ENCODE measurements at regions not wholly inside any gene's neighbourhood (a gene's known extent, or its start where the extent isn't known, plus 50 kb on each side); places are given as distances from the start of the nearest gene placed in this dataset.
"Not testable (repeated sequence)": the region's sequence is repeated elsewhere in the genome, so short reads cannot be mapped to it uniquely, and the experiment has no call there.

DNA sequence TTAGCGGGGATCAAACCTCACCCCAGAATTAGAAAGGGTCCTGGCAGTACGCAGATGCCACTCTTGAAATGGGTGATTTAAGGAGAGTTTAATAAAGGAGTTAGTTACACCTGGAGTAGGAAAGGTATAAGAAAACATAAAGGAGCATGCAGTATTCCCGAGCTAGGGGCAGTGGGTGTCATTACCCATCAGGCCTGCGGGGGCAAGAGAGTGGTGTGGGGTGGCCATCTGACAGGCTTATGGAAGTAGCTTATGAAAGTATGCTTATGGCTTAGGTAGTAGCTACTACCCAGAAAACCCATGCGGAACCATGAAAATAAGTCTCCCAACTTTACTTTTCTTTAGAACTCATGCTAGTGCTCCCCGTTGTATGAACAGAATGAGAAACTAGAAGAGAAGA is 568.9 kb upstream of the ACVR2A start:
- DNase-seq (ENCODE audit: low read depth), result no peak

DNA sequence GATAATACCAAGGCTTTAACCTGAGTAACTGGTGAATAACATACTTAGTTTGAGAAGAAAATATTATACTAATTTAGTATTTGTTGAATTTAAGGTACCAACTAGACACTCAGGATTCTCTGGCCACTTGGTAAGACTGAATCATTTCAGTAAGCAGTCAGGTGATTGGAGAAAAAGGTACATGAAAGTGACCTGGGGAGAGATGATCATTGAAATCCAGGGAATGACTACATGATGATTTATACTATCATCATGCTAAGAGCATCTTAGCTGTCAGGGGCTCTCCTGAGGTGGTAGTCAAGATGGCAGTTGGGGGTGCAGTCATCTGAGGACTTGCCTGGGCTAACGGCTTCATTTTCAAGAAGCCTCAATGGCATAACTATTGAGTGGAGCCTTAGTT is 571.2 kb upstream of the ACVR2A start:
- no peak for DNase-seq (ENCODE audit: low read depth)

DNA sequence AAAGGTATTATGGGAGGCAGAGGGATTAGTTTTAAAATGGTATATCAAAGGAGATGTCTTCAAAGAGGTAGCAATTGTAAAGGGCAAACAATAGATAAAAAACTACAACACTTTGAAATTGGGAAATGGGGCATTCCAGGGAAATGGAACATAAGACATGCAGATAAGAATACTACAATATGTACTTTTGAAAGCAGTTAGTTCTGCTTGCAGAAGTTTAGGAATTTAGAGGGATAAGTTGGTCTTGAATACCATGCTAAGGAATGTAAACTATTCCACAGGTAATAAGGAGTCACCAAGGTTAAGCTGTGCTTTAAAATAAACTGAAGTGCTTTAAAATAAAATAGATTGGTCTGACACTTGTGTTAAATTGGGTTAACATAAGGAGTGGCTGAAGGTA is 571.7 kb upstream of the ACVR2A start:
- no peak for DNase-seq (ENCODE audit: low read depth)

DNA sequence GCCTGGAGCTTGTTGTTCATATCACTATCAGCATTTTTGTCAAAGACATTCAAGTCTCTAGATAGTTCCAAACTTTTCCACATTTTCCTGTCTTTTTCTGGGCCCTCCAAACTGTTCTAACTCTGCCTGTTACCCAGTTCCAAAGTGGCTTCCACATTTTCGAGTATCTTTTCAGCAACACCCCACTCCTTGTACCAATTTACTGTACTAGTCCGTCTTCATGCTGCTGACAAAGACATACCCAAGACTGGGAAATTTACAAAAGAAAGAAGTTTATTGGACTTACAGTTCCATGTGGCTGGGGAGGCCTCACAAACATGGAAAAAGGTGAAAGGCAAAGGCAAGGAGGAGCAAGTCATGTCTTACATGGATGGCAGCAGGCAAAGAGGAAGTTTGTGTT is 575.2 kb upstream of the ACVR2A start:
- DNase-seq (ENCODE audit: low read depth), result not testable (repeated sequence)

DNA sequence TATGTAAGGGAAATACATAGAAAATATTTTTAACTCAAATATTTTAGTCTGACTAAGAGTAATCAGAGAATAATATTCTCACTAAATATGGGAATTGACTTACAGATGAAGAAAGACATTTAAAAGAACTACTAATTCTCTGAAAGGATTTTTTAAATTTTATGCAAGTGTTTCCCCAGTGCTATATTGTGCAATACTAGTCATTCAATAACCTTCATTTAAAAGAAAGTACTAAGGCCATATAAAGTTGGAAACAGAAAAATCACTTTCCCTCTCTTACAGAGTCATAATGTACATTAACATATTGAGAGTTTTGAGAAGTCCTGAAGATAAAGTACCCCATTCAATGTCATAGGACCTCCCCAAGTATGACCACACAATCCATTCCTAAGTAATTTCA is 584.6 kb upstream of the ACVR2A start:
- no peak for DNase-seq (ENCODE audit: low read depth)

DNA sequence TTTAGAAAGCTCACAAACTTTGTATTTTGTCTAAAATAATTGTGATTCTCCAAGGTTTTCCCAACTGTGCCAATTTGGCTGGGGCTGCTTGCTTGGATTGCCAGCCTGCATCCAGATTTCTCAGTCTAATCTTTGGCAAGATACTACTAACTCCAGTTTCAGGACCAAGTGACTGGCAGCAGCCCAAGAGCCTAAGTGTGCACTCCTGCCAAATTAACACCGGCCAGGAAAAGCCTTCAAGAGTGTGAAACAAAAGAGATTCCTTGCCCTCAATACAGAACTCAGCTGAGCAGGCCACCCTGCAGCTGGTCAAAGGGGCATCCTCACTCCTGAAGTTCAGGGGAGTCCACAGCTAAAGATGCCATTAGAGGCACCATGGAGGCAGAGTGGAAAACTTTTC is 589.0 kb upstream of the ACVR2A start:
- no peak for DNase-seq (ENCODE audit: low read depth)

DNA sequence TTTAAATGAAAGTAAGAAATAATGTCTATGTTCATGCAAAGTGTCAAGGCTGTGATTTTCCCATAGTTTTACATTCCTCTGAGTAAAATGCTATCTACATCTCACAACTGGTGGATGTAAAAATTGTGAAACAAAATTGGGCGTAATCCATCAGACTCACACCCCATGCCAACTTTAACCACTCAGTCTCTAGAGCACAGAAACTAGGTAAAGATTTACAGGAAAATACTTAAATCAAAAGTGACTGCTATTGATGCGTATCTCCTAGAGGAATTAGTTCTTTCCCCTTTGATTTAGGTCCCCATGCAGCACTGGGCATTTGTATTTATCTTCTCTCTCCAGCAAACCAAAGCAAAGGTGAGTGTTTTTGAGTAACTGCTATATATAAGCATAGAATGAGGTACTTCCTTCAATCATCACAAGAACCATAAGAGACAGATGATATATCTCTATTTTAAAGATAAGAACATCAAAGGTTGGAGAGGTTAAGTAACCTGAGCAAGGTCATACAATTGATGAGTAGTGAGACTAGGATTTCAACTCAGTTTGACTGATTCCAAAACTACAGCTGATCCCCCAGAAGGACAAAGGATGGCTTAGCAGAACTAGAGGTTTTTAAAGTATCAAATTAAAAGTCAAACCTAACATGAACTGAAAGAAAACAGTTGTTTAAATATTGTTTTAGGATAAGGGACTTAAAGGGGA is 594.0 kb upstream of the ACVR2A start:
- DNase-seq (ENCODE audit: low read depth), result no peak

DNA sequence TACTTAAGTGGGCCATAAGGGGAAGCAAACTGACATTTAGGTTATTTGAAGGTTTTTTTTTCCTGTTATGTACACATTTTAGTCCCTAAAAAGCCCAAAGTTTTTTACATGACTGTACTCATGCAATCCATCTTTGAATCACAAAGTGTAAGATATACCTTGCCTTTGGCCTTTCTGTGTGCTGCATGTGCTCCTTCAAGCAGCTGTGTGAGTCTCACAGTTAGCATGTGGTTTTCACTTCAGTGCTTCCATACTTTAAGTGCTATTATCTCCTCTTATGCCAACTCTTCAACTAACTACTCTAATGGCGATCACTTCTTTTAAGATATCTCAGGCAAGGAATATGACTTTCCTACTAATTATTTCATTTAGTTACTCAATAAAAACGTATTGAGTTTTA is 597.1 kb upstream of the ACVR2A start:
- DNase-seq (ENCODE audit: low read depth), result no peak

DNA sequence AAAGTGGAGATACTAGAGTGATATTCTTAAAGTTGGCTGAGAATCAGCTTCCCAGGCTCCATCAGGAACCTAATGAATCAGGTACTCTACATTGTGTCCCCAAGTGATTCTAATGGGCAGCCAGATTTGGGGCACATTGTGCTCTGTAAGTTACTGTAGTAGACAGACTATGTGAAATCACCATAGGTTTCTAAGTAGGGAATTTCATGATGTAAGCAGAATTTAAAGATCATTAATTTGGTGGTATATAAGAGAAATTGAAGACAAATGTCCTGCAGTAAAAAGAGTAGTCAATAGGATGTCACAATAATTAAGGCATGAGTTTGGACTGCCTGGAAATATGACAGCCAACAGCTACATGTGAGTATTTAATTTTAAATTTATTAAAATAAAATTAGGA is 602.4 kb upstream of the ACVR2A start:
- no peak for DNase-seq (ENCODE audit: low read depth)

DNA sequence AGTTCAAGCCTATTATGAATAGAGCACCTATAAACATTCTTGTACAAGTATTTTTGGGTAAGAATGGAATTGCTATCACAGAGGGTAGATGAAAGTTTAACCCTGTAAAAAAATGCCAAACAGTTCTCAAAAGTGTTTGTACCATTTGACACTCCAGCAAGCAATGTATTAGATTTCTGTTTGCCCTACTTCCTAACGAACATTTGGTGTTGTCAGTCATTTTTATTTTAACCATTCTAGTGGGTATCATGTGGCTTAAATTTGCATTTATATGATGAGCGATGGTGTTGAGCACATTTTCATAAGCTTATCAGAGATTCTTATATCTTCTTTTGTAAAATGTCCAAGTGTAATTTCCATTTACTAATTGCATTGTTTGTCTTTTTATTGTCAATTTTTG is 608.2 kb upstream of the ACVR2A start:
- no peak for DNase-seq (ENCODE audit: low read depth)

DNA sequence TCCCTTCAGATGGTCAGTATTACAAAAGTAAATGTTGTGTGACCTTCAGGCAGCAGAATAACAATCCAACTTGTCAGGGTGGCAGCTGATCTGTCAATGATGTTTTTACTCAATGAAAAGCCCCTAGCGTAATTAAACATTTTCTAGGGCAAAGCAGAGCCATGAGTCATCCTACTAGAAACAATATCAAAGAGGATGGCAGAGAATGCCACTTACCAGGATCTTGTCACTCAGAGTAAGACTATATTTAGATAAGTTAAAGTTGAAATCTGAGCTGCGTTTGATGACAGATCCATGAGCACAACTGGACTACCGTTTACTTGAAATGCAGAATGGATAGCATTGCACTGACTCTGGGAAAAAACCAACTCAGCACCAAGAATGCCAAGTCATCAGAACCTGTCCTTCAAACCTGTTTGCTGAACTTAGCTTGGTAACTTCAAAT is 612.6 kb upstream of the ACVR2A start:
- DNase-seq (ENCODE audit: low read depth), result no peak

DNA sequence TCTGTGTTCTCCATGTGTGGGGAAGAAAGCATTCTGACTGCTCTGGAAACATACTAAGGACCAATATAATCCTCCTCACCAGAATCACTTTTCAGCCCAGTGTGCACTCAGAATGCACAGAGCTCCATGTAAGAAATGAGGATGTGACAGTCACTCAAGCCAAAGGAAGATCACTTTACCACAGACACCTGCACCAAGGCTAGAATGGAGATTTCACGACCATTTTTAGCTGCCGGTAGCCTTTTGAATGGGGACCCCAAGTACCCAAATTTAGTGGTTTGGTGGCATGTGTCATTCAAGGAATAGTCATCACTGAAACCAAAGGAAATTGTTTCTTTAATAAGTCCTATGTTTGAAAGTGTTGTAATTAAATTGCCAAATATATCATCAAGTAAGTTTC is 613.2 kb upstream of the ACVR2A start:
- no peak for DNase-seq (ENCODE audit: low read depth)

DNA sequence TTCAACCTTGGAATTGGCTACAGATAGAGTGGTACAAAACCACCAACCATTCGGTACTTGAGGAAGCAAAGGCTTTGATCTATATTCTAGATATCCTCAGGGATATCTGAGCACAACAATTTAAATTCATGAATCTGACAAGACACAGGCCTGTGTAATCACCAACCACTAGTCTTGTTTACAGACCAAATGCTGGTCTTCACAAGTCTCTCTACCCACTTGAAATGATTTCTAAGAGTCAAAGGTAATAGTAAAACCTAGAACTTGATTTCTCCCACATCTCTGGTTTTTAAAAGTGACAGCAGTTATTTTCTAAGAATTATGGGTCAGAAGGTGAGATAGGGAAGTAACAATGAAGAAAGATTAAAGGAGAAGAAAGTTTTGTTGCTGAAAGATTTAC is 613.7 kb upstream of the ACVR2A start:
- no peak for DNase-seq (ENCODE audit: low read depth)

DNA sequence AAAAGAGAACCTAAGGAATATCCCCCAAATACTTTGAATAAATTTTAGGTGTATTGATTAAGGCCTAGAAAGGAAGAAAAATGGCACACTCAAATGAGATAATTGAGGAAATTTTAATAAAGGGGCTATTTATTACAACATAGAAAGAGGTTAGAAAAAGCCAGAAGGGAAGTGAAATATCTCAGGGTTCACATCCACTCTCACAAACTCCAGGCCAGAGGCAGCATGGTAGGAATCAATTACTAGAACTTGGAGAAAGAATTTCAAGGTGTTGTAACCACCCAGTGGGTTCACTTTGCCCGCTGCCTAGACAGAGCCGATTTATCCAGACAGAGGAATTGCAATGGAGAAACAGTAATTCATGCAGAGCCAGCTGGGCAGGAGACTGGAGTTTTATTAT is 617.5 kb upstream of the ACVR2A start:
- no peak for DNase-seq (ENCODE audit: low read depth)

DNA sequence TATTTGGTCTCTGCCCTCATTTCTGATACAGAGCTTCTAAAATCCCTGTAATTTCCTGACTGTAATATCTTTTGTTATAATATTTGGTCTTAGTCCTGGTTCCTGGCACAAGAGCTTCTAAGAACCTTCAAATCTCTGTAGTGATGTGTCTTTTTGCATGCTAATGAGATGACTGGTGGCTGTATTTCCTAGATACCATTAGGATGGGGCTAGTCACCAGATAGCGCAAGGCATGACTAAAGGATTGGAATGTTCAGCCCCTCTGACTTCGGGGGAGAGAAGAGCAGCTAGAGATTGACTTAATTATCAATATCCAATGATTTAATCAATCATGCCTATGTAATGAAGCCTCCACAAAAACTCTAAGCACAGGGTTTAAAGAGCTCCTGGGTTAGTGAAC is 620.8 kb upstream of the ACVR2A start:
- no peak for DNase-seq (ENCODE audit: low read depth)

DNA sequence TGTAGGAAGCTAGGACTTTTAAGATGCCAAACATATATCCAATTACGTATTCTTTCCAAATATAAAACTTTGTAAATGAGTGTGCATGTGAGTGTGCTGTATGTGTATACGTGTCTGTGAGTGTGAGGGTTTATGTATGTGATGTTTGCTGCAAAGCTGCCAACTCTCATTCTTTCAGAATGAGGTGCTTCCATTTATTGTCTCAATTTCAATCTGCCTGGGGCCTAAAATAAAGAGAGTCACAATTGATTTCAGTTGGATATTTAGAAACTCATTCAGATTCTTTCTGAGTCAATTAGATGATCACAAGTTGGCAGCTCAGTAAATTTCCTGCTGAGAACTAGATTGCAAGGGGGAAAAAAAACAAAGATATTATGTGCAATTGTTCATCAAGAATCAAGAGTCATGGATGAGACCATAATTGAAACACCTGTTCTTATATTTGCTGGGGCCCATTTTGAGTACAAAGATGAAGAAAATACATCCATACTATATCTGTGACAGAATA is 621.2 kb upstream of the ACVR2A start:
- no peak for DNase-seq (ENCODE audit: low read depth)

DNA sequence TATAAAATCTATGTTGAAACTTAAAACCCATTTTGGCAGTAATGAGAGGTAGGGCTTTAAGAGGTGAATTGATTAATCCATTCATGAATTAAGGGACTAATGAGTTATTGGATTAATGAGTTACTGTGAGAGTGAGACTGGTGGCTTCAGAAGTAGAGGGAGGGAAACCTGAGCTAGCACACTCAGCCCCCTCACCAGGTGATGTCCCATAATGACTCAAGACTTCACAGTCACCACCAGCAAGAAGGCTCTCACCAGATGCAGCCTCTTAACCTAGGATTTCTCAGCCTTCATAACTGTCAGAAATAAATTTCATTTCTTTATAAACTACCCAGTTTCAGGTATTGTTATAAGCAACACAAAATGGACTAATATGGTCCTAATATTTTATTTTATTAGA is 621.7 kb upstream of the ACVR2A start:
- no peak for DNase-seq (ENCODE audit: low read depth)

DNA sequence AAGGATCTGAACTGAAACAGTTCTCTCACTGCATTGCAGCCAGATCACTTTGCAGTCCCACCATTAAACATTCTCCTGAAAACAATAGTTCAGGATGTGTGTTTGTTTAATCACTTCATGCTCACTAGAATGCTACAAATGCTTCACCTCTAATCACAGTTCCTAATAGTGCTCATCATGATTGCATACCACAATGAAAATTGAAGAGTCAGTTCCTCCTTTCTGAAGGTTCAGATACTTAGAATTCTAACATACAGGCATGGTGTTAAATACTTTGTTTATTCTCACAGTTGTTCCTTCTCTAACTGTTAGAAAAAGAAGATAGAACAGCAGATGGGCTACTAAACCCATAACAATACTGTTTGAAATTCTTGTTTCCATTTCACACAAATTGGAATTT is 622.3 kb upstream of the ACVR2A start:
- DNase-seq (ENCODE audit: low read depth), result no peak

DNA sequence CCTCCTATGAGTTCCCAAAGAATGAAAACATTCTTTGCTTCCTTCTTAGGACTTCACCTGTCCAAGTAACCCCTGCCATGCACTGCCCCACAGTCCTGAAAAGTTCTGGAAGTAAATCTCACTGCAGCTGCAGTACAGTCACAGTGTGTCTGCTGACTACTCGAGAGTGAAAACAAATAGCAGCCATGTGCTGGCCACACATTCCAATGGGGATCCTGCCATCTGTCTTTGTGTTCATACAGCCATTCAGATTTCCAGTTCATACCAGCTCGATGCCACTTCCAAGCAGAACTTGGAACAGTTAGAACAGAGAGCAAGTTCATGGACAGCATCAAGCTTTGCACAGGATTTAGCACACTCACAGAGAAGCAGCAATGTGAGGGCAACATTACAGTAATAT is 629.9 kb upstream of the ACVR2A start:
- DNase-seq (ENCODE audit: low read depth), result no peak

DNA sequence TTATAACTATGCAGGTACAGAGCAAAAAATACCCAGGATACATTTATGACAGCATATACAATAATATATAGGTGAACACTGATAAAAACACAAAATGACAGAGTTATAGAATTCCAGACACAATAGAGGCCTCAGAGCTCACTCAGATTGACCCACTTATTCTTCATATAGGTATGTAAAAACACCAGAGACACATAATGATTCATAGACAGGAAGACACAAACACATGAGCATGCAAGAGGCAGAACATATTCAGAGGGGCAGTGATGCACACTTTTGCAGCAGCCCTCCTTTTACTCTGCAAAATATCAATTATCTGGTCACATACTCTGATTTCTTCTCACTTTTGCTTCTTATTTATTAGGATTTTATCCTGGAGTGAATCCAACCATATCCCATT is 633.3 kb upstream of the ACVR2A start:
- DNase-seq (ENCODE audit: low read depth), result no peak

DNA sequence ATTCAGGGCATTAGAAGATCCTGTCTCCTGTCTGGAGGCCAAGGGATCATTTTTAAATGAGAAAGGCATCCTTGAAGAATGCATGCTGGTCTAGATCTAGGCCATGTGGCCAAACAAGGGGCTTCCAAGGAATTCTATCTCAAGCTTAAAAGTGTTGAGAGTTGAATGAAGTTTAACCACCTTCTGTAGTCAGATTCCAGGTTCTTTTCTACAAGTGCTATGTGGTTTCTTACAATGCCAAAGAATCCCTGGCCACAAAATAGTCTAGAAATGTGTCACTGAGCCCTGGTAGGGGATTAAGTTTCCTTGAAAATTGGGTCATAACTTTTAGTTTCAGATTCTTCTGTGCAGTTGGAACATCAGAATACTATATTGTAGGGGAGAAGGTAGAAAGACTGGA is 640.7 kb upstream of the ACVR2A start:
- peak; percentile 10 for DNase-seq (ENCODE audit: low read depth)

DNA sequence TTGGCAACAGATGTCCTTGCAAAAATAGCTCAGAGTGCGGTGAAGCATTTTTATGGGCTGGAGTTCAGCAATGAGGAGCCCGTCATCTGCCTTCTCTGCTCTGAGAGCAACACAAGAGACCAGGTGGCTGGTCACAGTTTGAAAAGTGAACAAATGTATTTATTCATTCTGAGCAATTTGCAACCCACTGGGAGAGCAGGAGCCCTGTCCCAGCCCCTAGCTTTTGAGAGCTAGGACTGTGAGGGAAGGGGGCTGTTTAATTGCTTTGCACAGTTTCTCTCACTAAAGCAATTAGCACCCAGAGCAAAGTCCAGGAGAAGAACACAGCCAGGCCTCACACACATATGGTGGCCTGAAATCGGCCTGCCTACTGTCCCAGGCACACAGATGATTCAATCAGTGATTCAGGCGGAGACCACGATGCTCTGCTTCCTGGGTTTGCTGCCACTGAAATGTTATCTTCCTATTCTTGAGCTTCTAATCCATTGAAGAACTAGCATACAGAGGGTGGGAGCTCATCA is 646.1 kb upstream of the ACVR2A start:
- DNase-seq (ENCODE audit: low read depth), result no peak

DNA sequence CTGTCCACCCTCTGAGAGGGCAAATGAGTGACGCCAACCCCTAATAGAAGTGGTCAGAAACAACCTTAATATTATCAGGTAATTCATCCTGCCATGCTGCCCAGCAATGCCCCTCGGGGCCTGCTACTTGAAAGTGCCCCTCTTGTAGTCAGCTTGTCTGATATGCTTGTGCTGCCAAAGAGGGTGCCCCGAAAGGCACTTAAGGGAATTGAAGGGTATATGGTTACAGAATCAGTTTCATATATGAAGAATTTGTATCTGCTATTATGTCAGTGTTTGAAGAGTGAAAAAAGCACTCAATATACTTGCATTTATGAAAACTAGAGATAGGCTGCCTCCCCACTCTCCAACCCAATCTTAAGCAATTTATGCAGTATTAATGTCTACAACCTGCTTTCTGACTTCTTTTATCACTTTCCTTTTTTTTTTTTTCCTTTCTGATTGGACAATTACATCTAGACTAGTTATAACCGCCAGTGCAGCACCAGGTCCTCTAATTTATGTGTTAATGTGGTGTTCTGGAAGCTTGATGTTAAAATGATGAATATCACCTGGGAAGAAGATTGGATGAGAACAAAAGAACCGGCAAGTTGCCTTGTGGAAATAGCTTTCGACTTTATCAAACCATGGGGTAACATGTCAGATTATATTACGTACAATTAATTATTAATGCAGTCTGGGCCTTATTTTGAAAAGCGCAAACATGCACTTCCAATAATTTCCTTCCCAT is 646.9 kb upstream of the ACVR2A start:
- DNase-seq (ENCODE audit: low read depth), result no peak

DNA sequence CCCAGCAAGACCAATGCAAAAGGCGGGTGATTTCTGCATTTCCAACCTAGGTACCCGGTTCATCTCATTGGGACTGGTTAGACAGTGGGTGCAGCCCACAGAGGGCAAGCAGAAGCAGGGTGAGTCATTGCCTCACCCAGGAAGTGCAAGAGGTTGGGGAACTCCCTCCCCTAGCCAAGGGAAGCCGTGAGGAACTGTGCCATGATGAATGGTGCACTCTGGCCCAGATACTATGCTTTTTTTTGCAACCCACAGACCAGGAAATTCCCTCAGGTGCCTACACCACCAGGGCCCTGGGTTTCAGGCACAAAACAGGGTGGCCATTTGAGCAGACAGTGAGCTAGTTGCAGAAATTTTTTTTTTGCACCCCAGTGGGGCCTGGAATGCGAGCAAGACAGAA is 662.6 kb upstream of the ACVR2A start:
- no peak for DNase-seq (ENCODE audit: low read depth)
